Dermis blood vessel endothelial cell (primary cell): ENCODE measurements at regions not wholly inside any gene's neighbourhood (a gene's known extent, or its start where the extent isn't known, plus 50 kb on each side); places are given as distances from the start of the nearest gene placed in this dataset.

ENCODE experiments used
- DNase-seq: peaks from one replicate; pipeline ENCODE4 v3.0.0; 2010

DNA sequence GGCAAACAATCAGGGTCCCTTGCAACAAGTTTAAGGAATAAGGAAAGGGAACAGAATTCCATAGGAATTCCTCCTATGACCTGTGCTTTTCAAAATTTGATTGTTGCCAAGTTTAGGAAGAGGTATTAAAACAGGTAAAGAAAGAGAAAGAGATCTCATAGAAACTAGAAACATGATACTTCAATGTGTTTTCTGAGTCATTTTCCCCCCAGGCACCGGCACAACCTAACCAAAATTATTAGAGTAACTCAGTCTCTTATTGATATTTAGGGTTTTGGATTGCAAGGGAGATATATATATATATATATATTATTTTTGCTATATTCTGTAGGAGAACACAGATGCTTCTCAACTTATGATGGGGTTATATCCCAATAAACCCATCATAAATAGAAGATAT is 278.0 kb upstream of the DKK2 start:
- no peak for DNase-seq

DNA sequence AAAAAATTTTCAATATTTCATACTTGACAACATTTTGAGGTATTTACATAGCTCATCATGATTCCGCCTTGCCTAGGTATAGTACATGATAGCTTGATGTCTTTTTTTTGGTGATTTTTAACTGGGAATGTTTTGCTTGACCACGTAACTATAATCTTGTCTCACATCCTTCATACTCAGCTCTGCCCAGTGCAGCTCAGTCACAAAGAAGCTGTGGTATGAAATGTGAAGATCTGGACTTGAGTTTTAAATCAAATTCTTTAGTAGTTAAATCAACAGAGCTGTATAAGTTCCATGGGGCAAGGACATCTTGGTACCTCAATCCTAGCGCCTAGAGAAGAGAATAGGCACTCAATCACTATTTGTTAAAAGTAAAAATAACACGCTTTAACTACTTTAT is 276.3 kb upstream of the DKK2 start:
- DNase-seq, result no peak

DNA sequence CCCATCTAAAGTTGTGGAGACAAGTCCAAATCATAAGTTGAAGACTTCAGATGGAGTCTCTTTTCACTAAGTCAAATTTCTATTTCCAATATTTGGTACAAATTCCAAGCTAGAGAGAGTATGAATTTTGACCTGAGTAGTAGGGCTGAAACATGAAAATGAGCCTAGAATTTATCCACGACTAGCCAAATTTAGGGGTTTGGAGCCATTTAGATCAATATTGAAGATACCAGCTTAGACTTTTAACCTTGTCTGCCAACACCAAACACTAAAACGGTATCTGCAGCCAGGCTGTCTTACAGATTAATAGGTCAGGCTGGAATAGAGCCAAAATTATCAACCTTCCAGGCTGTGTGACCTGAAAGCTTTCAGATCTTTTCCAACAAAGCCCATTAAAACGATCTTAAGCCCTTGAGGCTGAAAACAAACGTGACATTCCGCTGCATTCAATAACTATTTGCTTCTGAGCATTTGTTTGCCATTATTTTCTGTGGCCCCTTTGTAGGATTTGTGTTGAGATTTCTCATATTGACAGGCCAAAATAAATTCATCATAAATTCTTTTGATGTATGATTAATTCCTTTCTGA is 268.7 kb upstream of the DKK2 start:
- DNase-seq, result no peak

DNA sequence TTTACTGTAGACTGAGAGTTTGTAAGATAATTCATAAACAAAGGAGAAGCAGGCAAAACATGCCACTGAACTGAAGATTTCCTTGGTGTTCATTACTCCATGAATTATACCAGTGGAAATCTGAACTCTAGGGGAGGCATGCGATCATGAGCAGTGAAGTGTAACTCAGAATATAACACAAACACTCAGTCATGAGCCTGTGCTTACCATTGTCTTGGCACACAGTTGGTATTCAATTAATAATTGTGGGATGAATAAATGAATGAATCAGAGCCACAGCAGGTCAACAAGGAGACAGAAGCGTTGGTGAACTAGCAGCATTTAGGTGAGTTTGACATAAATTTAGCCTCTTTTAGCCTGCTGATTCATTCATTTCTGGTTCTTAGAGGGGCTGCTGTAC is 263.5 kb upstream of the DKK2 start:
- DNase-seq, result no peak

DNA sequence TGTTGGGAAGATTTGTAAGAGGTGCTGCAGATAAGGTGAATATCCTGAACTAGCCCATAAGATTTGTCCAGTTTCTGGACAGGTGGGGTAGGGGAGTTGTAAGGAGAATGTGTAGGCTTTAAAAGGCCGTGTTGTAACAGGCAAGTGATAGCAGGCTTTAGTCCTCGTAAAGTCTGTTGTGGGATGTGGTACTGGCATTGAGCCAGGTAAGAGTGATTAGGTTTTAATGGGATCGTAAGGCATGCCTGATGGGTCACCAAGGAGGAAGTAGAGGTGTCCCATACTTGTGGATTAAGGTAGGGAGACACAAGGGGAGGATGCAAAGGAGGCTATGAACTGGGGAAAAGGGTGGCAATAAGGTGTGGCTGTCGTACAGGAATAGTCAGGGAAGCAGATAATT is 256.9 kb upstream of the DKK2 start:
- no peak for DNase-seq

DNA sequence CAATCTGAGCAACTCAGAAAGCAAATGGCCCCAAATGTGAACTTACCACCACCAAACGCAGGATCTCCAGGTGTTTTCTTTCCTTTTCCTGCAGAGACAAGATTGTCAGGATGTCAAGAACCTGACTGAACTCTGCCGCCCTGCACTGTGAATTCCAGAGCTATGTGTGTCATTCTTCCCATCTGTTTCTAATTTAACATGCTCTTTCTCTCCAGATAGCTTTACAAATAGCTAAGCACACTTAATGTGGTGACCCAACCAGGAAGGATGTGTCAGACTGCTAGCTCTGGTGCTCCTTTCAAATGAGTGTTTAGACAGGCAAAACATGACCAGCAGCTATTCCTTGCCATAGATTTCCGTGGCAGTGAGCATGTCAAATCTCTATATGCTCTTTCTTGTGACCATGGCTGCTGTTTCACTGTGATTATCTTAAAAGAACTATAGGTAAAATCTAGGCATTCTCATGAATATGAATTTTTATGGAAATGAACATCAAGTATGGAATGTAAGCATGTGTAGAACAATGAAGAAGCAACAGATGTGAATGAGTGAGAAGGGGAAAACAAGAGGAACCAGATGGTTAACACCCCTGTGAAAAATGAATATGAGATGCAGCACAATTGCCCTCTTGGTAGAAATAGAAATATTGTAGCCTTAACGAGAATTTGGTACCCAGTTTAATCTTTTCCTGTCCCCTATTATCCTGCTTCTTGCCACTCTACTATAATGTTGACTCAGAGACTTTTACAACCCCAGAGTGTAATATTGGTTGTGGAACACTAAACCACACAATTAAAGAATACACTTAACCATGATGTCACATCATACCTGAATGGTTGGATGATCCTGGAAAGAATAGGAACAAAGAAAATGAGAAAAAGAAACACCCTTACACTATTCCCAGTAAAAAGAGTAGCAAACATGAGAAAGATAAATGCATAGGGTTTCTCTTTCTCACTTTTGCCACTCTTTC is 247.8 kb upstream of the DKK2 start:
- DNase-seq, result no peak

DNA sequence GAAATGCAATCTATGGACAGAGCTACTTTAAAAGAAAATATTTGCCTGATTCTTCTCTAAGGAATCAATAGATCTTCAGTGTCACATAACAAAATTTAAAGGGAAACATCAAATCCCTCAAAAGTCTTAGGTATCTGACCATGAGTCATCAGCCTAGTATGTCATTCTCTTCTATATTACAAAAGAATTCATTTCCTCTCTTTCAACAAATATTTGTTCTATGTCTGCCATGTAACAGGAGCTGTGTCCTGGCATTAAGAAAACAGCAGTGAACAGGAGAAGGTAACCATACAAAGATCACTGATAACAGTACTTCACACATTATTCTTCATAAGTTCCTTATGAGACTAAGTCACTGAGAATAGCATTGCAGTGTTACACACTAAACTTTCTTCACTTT is 243.6 kb upstream of the DKK2 start:
- DNase-seq, result peak; percentile 37

DNA sequence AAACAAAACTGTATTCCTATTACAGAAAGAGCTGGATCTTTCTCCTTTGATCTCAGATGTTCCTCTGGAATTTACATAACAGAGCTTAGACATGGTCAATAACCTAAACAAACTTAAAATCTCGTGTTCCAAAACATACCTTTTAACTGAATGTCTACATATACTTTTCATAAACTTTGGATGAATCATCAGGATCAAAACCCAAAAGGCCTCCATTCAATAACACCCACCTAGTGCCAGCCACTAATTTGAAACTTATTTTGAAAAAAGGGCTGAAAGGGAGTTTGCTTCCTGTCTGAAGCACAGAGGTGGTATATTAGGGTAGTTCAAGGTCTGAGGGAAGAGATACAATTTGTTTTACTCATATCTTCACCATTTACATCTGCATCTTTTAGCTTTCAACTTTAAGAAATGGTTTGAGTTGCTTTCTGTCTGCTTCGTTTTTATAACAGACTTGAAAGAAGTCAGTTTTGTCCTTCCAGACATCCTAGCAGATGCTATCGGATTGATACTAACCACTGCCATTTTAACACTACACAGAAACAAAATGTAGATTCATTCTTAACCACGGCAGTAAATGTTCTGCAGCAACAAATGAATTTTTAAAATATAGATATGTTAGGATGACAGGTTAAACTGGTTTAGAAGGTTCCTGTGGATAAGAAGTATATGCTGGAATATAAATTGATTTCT is 242.8 kb upstream of the DKK2 start:
- no peak for DNase-seq

DNA sequence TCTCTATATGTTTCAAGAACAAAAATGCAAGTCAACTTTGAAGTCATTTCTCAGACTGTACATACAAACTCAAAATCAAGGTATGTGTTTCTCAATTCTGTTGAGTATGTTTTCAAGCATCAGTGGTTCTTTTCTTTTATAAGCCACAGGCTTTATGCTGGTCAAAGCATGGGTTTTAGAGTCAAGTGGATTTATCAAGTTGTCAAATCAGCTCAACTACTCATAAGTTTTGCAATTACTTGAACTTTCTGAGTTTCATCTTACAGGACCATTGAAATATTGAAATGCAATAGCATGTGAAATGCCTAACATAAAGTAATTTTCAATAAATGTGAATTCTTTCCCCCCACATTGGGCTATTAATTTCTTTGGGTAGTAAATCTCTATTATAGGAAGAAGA is 239.9 kb upstream of the DKK2 start:
- no peak for DNase-seq

DNA sequence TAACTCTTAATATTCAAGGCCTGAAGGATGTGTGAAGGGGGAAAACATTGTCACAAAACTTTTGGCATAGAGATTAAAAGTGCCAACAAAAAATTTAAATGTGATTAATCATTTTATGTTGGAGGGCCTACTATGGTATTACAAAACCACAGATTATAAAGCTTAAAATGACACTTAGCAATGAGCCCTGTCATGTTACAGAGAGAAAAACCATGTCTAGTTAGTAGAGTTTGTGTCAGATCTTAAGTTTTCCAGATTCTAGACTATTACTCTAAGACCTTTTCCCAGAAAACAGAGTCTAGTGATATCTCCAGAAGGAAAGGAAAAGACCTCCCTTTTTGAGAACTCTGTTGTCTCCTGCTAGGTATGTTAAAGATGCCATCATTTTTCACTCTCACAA is 239.1 kb upstream of the DKK2 start:
- no peak for DNase-seq

DNA sequence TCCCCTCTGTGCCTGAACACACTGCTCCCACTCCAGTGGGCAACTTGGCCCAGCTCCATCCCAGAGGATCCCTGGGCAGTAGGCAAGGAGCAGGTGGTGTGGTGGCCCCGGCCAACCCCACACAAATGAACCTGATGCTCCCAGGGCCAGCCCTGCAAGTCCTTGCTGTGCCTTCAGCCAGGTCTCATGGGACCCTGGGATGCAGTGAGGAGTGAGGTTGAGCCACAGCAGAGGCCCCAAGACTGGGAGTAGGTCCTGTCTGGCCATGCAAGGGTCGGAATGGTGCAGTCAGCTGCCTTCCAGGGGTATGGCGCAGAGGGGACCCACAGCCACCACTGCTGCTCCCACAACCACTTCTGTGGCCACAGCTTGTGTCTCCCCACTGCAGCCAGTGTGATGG is 234.5 kb upstream of the DKK2 start:
- no peak for DNase-seq

DNA sequence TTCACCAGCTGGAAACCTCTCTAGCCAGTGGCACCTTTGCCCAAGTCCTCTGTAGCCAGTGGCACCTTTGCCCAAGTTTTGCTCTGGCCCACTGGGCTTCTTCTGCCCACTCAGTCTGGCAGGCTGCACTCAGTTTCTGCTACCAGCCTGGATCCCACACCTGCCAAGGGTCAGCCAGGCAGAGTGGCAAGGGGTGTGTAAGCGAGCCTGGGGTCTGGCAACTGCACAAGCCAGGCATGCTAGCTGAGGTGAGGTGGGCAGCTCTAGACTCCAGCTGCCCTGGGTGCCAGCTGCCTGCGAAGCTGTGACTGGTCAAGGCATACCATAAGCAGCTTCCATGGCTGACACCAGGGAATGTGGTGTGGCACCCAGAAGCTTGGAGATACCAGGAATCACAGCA is 233.1 kb upstream of the DKK2 start:
- no peak for DNase-seq

DNA sequence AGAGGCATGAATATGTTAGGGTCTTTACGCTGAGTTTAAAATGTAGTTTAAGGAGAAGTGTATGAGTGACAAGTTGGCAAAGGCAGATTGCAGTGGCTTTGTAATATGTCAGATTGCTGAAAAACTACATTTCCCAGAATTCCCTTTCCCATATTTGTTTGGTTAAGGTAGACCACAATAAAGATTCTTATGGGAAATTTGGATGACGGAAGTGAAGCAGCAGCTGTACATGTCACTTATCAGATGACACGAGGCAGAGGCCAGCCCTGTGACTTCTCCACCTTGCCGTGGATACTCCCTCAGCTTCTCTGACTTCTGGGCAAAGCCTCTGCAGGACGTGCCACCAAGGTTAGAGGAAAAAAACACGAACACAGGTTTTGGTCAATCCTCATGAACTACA is 229.7 kb upstream of the DKK2 start:
- no peak for DNase-seq

DNA sequence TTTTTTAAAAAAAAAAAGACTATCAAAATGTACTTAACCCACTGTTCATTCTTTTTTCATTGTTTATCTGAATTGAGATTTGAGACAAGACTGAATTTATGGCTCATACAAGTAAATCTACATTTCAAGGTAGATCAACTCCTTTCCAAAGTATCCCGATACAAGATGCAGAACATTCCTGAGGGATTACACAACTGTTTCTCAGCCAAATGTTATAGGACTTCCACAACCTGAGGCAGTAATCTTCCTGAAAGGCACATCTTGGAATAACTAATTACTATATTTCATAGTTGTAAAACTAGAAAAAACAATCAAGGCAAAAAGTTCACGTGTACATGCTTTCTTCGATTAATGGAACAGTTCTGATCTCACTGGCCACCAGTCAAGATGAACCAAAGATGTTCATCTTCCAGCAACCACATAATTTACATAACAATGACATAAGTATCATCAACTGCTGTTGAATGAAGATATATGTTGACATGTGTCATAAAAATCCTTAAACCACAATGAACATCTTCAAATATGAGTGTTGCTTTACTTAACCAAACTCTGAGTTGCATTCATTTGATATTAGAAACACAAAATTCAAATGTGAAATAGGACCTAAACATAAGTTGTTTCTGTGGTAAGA is 225.2 kb upstream of the DKK2 start:
- DNase-seq, result no peak

DNA sequence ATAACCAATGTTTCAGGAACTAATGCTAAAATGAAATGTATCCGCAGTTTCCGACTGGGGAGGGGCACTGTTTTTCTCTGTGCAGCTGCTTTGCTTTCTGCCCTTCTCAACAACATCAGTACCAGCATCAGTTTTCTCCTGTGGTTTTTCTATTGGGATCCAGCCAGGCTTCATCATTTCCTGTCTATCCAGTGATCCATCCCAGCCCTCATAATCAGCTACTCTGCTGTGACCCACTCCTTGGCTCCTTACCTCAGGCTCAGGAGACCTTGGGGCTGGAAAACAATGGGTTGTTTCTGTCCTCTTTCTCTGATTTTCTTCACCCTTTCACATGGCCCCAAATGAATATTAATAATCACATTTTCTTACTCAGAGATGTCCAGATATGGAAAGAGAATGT is 222.2 kb upstream of the DKK2 start:
- no peak for DNase-seq

DNA sequence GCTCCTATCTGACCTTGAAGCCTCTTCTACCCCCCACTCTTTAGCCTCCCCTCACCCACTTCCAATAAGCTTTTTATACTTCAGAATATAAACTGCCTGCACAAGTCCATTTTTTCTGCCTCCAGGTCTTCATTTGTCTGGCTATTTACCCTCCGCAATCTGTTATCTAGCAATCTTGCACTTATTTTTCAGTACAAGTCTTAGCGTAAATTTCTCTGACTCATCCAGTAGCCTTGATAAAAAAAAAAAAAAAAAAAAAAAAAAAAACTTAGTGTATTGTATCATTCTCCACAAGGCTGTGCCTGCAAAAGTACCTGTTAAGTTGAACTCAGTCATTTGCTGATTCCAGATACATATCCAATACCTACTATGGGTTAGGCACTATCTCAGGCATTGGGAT is 219.5 kb upstream of the DKK2 start:
- DNase-seq, result no peak

DNA sequence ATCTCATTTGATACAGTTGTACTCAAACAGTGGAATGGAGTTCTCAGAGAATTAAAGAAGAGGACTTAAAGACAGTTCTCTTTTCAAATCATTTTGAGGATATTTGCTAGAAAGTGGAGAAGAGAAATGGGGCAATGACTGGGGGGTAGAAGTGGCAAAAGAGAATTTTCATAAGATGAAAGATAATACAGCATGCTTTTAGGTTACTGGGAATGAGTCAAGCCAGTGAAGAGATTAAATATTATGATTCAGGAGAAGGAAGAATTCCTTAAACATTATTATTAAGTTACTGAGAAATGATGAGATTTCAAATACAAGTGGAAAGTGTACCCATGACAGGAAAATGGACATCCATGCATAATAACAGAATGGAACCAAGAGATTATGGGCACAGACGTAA is 219.0 kb upstream of the DKK2 start:
- DNase-seq, result no peak

DNA sequence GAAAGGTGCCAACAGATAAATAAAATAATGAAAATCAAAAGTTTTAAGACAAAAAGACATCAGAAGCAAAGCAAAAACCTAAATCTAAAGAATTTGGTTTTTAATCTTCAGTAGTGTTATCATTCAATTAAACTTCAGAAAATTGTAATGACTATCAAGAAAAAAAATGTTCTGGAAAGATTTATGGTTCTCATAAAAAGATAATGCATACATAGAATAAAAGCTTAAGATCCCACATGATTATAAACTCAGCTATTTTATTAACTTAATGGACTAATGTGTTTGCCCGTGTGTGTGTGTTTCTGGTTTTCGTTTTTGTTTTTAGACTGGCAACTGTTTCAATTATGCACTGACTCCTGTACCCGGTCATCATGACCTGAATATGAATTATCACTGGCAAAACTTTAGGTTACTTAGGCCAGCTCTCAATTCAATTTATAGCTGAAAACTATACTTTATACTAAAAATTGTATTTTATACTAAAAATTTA is 217.5 kb upstream of the DKK2 start:
- DNase-seq, result no peak

DNA sequence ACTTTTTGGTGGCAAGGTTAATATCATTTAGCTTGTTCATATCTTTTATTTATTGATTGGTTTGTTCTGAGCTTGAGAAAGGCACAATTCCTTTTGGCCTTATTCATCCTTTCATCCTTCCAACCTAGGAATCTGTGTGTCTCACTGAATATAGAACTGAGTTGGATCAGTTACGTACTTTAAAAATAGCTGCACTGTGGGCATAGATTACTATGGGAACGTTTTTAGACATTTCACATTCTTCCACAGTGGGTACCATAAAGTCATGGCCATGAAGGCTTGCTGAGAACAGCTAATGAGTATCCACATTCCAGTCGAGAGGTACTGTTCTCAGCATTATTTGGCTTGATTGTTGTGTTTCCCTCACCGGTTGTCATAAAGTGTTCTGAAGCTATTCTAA is 217.0 kb upstream of the DKK2 start:
- DNase-seq, result no peak

DNA sequence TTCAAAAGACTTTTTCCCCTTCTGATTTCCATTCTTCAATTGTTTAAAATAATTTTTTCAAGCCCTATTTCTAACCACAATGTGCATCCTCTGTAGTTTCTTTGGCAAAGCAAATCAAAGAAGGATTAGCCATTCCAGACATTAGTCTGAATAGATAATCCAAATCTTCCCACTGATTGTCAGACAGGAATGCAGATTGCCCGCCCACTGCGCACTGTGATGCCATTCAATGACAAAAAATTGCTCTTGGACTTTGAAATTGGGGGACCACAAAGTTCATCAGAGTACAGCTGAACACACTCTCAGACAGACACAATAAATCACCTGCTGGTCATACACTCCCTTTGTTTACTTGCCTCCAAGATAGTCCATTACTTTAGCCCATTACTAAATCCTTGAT is 216.5 kb upstream of the DKK2 start:
- DNase-seq, result no peak

DNA sequence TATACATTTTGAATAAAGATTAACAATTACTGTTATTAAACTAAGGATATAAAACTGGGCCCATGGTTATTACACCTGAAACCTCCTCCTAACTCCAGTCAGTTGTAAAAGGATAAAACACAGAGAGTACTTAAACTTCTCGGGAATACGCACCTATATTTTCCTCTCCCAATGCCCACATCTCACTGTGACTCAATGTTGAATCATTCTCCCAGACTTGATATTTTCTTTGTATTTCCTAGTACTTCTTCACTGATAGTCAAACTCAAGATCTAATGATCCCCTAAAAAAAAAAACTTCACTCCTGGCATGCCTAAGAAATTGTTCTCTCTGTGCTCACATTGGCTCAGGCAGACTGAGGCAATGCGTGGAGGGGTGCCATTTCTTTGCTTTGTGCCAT is 212.5 kb upstream of the DKK2 start:
- DNase-seq, result no peak

DNA sequence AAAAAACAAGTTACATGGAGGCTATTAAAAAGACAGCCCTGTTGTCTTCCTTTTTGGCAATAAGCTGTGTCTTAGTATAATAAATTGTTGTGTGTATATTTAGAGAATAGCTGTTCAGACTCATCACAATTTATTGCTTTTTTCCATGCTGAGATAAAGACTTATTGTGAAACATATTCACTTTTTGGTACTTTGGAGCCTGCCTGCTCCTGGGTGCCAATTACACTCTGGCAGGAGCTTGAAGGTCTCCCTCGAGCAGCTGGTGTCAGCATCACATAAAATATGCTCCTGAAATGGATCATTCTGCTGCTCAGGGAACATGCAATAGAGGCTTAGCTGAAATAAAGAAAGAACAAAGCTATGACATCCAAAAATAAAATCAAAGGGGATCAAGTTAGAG is 211.6 kb upstream of the DKK2 start:
- DNase-seq, result no peak

DNA sequence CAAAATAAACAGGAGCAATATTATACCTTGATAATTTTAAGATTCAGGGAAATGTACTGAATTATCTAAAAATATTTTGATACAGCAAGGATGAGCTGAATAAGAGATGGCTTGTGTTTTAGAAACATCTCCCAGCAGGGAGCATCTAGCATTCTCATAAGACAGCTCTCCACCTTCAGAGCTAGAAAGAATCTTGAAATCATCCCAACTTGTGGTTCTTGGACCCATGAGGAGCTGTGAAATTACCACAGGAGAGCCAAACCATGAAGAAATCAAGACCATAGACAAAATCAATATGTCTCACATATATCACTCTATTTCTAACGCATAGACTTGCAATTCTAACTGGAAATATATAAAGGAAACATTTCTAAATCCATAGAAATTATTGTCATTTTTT is 210.6 kb upstream of the DKK2 start:
- DNase-seq, result no peak
